ENCODE measurements at regions not wholly inside any gene's neighbourhood (a gene's known extent, or its start where the extent isn't known, plus 50 kb on each side); places are given as distances from the start of the nearest gene placed in this dataset.

GRCh38 chr4:13118633-13119032 is 365.5 kb downstream of the RAB28 start:
- Histone ChIP-seq H3K27me3 (ENCODE audit: control insufficient read depth, insufficient read depth, low read length) (no peaks in the 10 kb centered on the region), H3K9ac (ENCODE audit: low read length) (no peak overlapping the region), H3K27ac (ENCODE audit: low read length) (no peak overlapping the region)

GRCh38 chr4:13117185-13117584 is 367.0 kb downstream of the RAB28 start:
- H3K4me3 ChIP-seq (ENCODE audit: low read length): no peak overlapping the region
- no peaks in the 10 kb centered on the region for H3K9me3 ChIP-seq (ENCODE audit: control insufficient read depth, low read depth, low read length)
- H3K27me3 ChIP-seq (ENCODE audit: control insufficient read depth, insufficient read depth, low read length): no peaks in the 10 kb centered on the region
- H3K9ac ChIP-seq (ENCODE audit: low read length): no peak overlapping the region
- H3K27ac ChIP-seq (ENCODE audit: low read length): no peak overlapping the region
- H3K36me3 ChIP-seq (ENCODE audit: control insufficient read depth, low read depth, low read length): no peaks in the 10 kb centered on the region
- H3K4me1 ChIP-seq (ENCODE audit: control insufficient read depth, low read depth, low read length): no peaks in the 10 kb centered on the region

More at GRCh38 chr4:13118633-13119032, 365.5 kb downstream of the RAB28 start:
- H3K36me3 ChIP-seq (ENCODE audit: control insufficient read depth, low read depth, low read length): no peaks in the 10 kb centered on the region
- no peaks in the 10 kb centered on the region for H3K9me3 ChIP-seq (ENCODE audit: control insufficient read depth, low read depth, low read length)
- H3K4me1 ChIP-seq (ENCODE audit: control insufficient read depth, low read depth, low read length): no peaks in the 10 kb centered on the region
- H3K4me3 ChIP-seq (ENCODE audit: low read length): no peak overlapping the region

- no peaks in the 10 kb centered on the region for H3K9me3 ChIP-seq (ENCODE audit: control insufficient read depth, low read depth, low read length)
- H3K4me3 ChIP-seq (ENCODE audit: low read length): no peak overlapping the region
- no peaks in the 10 kb centered on the region for H3K4me1 ChIP-seq (ENCODE audit: control insufficient read depth, low read depth, low read length)
- no peak overlapping the region for H3K9ac ChIP-seq (ENCODE audit: low read length)
- no peaks in the 10 kb centered on the region for H3K27me3 ChIP-seq (ENCODE audit: control insufficient read depth, insufficient read depth, low read length)
- H3K27ac ChIP-seq (ENCODE audit: low read length): no peak overlapping the region
- H3K36me3 ChIP-seq (ENCODE audit: control insufficient read depth, low read depth, low read length): no peaks in the 10 kb centered on the region
Measured at GRCh38 chr4:13112030-13112429, 372.1 kb downstream of the RAB28 start.

GRCh38 chr4:13109536-13109935 is 374.6 kb downstream of the RAB28 start:
- no peak overlapping the region for H3K27ac ChIP-seq (ENCODE audit: low read length)
- H3K4me1 ChIP-seq (ENCODE audit: control insufficient read depth, low read depth, low read length): no peaks in the 10 kb centered on the region
- H3K9me3 ChIP-seq (ENCODE audit: control insufficient read depth, low read depth, low read length): no peaks in the 10 kb centered on the region
- no peaks in the 10 kb centered on the region for H3K27me3 ChIP-seq (ENCODE audit: control insufficient read depth, insufficient read depth, low read length)
- H3K36me3 ChIP-seq (ENCODE audit: control insufficient read depth, low read depth, low read length): no peaks in the 10 kb centered on the region
- H3K4me3 ChIP-seq (ENCODE audit: low read length): no peak overlapping the region
- H3K9ac ChIP-seq (ENCODE audit: low read length): no peak overlapping the region

GRCh38 chr4:13108096-13108495 is 376.0 kb downstream of the RAB28 start:
- Histone ChIP-seq H3K9me3 (ENCODE audit: control insufficient read depth, low read depth, low read length) (no peaks in the 10 kb centered on the region), H3K36me3 (ENCODE audit: control insufficient read depth, low read depth, low read length) (no peaks in the 10 kb centered on the region), H3K27ac (ENCODE audit: low read length) (no peak overlapping the region), H3K27me3 (ENCODE audit: control insufficient read depth, insufficient read depth, low read length) (no peaks in the 10 kb centered on the region), H3K4me3 (ENCODE audit: low read length) (no peak overlapping the region), H3K4me1 (ENCODE audit: control insufficient read depth, low read depth, low read length) (no peaks in the 10 kb centered on the region), H3K9ac (ENCODE audit: low read length) (no peak overlapping the region)

- Histone ChIP-seq H3K4me3 (ENCODE audit: low read length) (no peak overlapping the region), H3K27me3 (ENCODE audit: control insufficient read depth, insufficient read depth, low read length) (no peaks in the 10 kb centered on the region), H3K4me1 (ENCODE audit: control insufficient read depth, low read depth, low read length) (no peaks in the 10 kb centered on the region), H3K9me3 (ENCODE audit: control insufficient read depth, low read depth, low read length) (no peaks in the 10 kb centered on the region), H3K9ac (ENCODE audit: low read length) (no peak overlapping the region), H3K36me3 (ENCODE audit: control insufficient read depth, low read depth, low read length) (no peaks in the 10 kb centered on the region), H3K27ac (ENCODE audit: low read length) (no peak overlapping the region)
Measured at GRCh38 chr4:13103382-13104015, 380.6 kb downstream of the RAB28 start.

DNA sequence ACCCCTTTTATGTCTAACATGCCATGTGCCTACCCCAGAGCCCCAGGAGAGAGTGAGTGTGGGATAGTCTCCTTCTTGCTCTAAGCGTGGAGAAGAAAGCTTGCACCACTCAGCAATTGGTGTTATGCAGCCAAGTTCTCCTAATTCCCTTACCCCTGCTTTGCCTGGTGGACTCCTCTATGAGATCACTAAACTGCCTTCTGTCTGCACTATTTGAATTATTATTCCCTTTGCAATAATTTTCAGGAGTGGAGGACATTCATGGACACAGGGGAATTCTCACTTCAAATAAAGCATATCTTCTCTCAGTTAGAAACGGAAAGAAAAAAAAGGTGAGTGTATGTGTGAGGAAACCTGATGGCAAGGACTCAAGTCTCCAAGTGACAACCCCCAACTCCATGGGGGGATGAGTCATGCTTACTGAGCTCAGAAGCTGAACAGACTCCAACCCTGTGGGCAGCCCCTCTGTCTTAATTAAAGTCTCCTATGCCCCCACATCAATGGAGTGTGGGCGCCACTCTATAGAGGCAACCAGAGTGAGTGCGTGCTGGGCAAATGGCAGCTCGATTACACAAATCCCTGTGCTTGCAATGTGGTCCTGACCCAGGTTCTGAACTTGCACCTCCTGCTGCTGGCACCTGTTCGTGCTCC is 381.9 kb downstream of the RAB28 start:
- H3K27ac ChIP-seq (ENCODE audit: low read length): no peak overlapping the region
- no peaks in the 10 kb centered on the region for H3K27me3 ChIP-seq (ENCODE audit: control insufficient read depth, insufficient read depth, low read length)
- no peak overlapping the region for H3K9ac ChIP-seq (ENCODE audit: low read length)
- H3K36me3 ChIP-seq (ENCODE audit: control insufficient read depth, low read depth, low read length): no peaks in the 10 kb centered on the region
- no peaks in the 10 kb centered on the region for H3K4me1 ChIP-seq (ENCODE audit: control insufficient read depth, low read depth, low read length)
- H3K9me3 ChIP-seq (ENCODE audit: control insufficient read depth, low read depth, low read length): no peaks in the 10 kb centered on the region
- no peak overlapping the region for H3K4me3 ChIP-seq (ENCODE audit: low read length)

- Histone ChIP-seq H3K4me3 (ENCODE audit: low read length) (no peak overlapping the region), H3K36me3 (ENCODE audit: control insufficient read depth, low read depth, low read length) (no peaks in the 10 kb centered on the region), H3K9ac (ENCODE audit: low read length) (no peak overlapping the region), H3K27me3 (ENCODE audit: control insufficient read depth, insufficient read depth, low read length) (no peaks in the 10 kb centered on the region), H3K4me1 (ENCODE audit: control insufficient read depth, low read depth, low read length) (no peaks in the 10 kb centered on the region), H3K27ac (ENCODE audit: low read length) (no peak overlapping the region), H3K9me3 (ENCODE audit: control insufficient read depth, low read depth, low read length) (no peaks in the 10 kb centered on the region)
Measured at GRCh38 chr4:13097971-13098370, 386.2 kb downstream of the RAB28 start.

DNA sequence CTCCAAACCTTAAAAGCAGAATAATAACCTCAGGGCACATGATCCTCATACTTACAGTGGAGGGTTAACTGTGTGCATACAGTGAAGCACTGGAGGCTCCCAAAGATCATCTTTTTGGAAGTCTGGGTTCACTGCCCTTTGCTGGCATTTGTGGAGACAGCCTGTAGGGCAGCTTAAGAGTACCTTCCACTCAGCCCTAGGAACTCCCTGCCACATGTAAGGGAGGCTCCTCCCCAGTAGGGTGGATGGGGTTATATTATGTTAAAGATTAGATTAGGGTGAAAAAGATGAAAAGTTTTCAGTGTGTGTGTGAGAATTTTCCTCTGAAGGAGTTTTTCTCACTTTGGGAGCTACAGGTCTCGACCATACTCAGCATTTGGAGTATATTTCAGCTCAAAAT is 388.4 kb downstream of the RAB28 start:
- no peak overlapping the region for H3K4me3 ChIP-seq (ENCODE audit: low read length)
- H3K36me3 ChIP-seq (ENCODE audit: control insufficient read depth, low read depth, low read length): no peaks in the 10 kb centered on the region
- H3K27me3 ChIP-seq (ENCODE audit: control insufficient read depth, insufficient read depth, low read length): no peaks in the 10 kb centered on the region
- no peak overlapping the region for H3K27ac ChIP-seq (ENCODE audit: low read length)
- no peaks in the 10 kb centered on the region for H3K4me1 ChIP-seq (ENCODE audit: control insufficient read depth, low read depth, low read length)
- H3K9me3 ChIP-seq (ENCODE audit: control insufficient read depth, low read depth, low read length): no peaks in the 10 kb centered on the region
- H3K9ac ChIP-seq (ENCODE audit: low read length): no peak overlapping the region

DNA sequence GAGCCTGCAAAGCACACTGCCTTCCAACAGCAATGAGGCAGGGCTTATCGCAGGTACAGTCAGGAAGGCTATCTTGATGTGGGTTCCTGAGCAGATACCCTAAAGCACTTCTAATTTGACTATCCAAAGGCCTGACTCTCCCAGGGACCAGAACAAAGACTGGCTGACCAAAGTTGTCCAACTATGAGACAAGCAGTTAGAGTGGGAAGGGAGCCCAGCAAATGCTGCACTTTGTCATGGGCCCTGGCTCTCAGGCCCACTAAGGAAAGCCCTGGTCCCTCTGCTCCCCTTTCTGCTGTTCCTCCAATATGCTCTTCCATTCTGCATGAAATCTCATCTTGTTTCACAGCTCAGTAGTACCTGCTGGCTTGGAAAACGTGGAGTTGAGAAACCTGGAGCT is 391.0 kb downstream of the RAB28 start:
- no peak overlapping the region for H3K27ac ChIP-seq (ENCODE audit: low read length)
- no peak overlapping the region for H3K9ac ChIP-seq (ENCODE audit: low read length)
- H3K4me1 ChIP-seq (ENCODE audit: control insufficient read depth, low read depth, low read length): peaks cover 4% of the 10 kb centered on the region
- no peaks in the 10 kb centered on the region for H3K27me3 ChIP-seq (ENCODE audit: control insufficient read depth, insufficient read depth, low read length)
- H3K4me3 ChIP-seq (ENCODE audit: low read length): no peak overlapping the region
- no peaks in the 10 kb centered on the region for H3K9me3 ChIP-seq (ENCODE audit: control insufficient read depth, low read depth, low read length)
- no peaks in the 10 kb centered on the region for H3K36me3 ChIP-seq (ENCODE audit: control insufficient read depth, low read depth, low read length)

DNA sequence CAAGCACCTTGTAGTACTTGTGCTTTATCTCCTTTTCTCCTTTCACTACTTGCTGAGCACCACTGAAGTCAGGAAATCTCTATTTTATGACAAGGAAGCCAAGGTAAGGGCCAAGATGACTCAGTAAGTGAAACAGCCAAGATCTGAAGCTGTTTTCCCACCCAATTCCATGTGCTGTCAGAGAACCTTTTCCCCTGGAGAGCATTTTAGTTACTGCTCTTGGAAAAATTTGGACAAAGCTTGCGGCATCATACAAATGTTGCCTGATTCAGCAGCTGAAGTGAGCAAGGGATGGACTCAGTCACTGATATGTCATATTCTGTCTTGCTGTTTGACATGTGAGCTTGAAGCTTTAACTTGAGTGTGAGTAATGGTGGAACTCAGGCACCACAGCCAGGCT is 391.4 kb downstream of the RAB28 start:
- Histone ChIP-seq H3K27me3 (ENCODE audit: control insufficient read depth, insufficient read depth, low read length) (no peaks in the 10 kb centered on the region), H3K36me3 (ENCODE audit: control insufficient read depth, low read depth, low read length) (no peaks in the 10 kb centered on the region), H3K4me3 (ENCODE audit: low read length) (no peak overlapping the region), H3K27ac (ENCODE audit: low read length) (no peak overlapping the region), H3K9ac (ENCODE audit: low read length) (no peak overlapping the region), H3K4me1 (ENCODE audit: control insufficient read depth, low read depth, low read length) (peaks cover 4% of the 10 kb centered on the region), H3K9me3 (ENCODE audit: control insufficient read depth, low read depth, low read length) (no peaks in the 10 kb centered on the region)

- Histone ChIP-seq H3K27me3 (ENCODE audit: control insufficient read depth, insufficient read depth, low read length) (no peaks in the 10 kb centered on the region), H3K4me3 (ENCODE audit: low read length) (no peak overlapping the region)
Measured at GRCh38 chr4:13089659-13089998, 394.5 kb downstream of the RAB28 start.

More at GRCh38 chr4:13089659-13089998, 394.5 kb downstream of the RAB28 start:
- no peaks in the 10 kb centered on the region for H3K9me3 ChIP-seq (ENCODE audit: control insufficient read depth, low read depth, low read length)
- peaks cover 4% of the 10 kb centered on the region for H3K4me1 ChIP-seq (ENCODE audit: control insufficient read depth, low read depth, low read length)
- no peaks in the 10 kb centered on the region for H3K36me3 ChIP-seq (ENCODE audit: control insufficient read depth, low read depth, low read length)
- no peak overlapping the region for H3K9ac ChIP-seq (ENCODE audit: low read length)
- H3K27ac ChIP-seq (ENCODE audit: low read length): no peak overlapping the region

Data from iPS-18a (cell line).